HG02763 (cell line): ENCODE measurements at regions not wholly inside any gene's neighbourhood (a gene's known extent, or its start where the extent isn't known, plus 50 kb on each side); places are given as distances from the start of the nearest gene placed in this dataset.

ENCODE experiments used
- ATAC-seq: cut with Tn5 transposase; IDR thresholded peaks from one replicate; pipeline ENCODE4 v1.9.1; 2021; ENCODE audit warnings: mild to moderate bottlenecking, moderate library complexity; ENCODE audit not compliant: unreplicated experiment

DNA sequence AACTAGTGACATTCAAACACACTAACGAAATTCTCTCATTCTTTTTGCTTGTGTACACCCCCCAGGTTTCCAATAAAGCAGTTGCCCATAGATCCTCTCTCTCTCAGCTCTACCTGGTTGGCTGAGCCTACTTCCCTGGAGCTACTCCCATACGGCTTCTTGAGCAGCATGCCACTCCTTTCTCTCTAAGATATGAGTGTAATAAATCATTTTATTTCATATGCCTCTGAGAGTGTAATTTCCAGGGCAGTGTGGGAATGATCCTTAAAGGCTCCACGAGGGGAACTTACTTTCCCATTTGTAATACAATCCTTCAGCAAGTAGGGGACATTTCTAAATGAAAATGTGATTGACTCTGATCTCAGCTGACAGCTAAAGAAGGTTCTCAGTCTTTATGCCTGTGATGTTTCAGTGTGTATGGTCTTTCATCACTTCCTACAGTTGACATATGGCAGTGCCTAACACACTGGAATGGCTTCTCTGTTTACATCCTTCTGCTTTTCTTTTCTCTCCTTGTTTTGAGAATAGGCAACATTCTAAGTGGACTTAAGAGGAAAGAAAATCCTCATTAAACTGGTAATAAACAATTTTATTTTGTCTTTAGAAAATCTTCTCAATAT is 1194.3 kb upstream of the CDH8 start:
- ATAC-seq, result no peak

DNA sequence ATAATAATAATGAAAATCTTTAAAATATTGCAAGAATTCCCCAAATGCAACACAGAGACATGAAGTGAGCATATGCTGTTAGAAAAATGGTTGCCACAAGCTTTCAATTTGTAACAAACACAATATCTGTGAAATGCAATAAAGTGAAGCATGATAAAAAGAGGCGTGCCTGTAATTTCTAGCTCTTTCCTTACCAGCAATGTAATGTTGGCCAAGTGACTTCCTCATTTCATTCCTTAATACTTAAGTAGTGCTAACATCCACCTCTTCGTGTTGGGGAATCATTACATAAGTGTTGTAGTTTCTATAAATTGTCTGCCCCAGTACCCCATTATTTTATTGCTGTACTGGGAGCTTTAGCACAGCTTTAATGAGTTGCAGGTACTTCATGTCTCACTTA is 1192.0 kb upstream of the CDH8 start:
- no peak for ATAC-seq

DNA sequence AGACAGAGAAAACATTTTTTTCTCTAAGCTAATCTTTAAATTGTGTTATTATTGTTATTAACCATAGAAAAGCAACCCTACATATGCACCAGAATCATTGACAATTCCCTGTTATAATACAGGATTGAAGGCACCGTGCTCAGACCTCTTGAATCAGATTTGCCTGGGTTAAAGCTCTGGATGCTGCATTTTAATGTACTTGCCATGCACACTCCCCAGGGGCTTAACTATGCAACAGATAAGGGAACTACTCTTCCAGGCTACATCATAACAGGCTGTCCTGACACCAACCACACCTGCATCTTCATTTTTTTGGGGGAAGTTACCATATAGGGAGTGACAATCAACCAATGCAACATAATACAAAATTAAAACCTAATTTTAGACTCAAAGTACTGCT is 1187.6 kb upstream of the CDH8 start:
- ATAC-seq, result no peak

DNA sequence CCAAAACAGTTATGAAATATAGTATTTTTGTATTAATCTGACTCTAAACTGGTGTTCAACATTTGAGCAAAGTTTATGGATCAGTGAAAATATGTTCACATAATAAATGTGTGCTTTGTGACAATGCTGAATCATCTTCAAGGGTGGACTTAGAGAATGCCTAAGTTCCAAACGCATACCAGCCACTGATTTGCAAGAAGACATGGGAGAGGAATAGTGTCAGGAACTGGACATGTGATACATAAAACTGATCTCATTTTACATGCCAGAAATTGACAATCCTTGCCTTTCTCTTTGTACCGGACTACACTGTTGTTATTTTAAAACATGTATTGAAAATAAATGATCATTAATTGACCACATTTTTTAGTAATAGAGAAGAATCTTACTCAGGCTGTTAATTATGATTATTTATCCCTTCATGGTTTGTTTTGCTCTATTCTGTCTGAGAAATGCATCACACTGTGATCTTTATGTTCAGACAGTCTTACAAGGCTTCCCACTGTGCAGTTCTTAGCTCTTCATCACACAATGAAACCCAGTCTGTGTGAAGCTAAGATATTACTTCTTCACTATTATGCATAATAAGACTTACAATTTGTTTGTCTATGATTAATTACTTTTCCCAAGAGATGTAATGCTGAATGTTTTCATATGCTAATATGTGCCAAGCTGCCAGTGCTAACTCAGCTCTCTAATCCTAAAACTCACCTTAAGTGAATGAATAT is 1180.6 kb upstream of the CDH8 start:
- no peak for ATAC-seq

DNA sequence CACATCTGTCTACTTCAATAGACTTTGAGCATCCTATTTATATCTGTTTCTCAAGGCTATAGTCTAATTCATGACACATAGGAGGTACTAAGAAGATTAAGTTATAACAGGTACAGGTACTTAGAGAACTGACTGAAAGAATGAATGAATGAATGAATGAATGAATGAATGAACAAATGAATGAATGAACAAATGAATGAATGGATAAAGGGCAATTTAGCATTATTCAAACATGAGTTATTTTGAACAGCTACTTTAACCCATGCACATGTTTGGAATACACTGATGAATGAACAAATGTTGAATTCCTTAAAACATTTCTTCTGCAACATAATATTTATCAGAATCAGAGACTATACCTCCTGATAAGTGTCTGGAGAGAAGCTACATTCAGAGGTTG is 1165.6 kb upstream of the CDH8 start:
- no peak for ATAC-seq

DNA sequence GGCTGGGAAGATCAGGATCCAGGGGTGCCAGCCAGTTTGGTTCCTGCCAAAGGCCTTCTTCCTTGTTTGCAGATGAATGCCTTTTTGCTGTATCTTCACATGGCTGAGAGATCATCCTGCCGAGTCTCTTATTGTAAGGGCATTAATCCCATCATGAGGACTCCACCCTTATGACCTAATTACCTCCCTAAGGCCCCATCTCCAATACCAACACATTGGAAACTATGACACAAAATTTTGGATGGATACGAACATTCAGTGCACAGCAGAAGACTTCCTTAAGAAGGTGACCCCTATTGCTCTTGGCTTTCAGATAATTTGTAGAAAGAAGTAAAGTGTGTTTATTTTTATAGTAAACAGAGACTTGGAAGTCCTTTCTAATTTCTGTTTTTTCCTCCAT is 1164.7 kb upstream of the CDH8 start:
- ATAC-seq, result no peak

DNA sequence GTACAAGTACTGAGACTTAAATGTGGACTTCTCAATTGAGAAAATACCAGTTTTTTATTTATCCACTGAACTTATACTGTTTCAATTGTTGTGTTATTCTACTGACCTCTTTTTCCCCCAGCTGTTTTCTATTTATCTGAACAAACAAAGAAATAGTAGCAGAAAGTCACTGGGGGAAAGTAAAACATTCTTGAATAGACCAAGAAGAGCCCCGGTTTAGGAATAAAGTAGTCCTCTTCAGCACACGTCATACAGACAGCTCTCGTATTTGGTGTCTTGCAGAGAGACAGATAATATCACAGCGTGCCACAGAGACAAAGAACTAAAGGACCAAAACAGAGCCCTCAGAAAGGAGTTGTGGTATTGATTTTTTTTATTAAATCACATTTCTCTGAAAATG is 1159.1 kb upstream of the CDH8 start:
- no peak for ATAC-seq

DNA sequence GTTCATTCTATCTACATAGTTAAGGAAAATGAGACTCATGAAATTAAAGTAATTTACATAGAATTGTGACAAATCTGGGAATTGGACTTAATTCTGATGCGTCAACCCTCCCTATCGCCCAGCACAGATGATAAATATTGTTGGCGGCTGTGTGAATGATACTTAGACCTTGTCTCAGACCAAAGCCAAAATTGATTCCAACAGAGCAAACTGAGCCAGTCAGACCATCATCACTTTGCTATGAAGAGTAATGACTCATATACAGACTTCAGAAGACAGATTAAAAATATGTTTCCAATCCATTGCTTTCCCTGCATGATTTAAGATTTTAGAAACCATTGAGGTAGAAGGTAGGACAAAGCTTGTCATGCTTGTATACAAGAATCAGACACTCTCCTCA is 1156.7 kb upstream of the CDH8 start:
- no peak for ATAC-seq

DNA sequence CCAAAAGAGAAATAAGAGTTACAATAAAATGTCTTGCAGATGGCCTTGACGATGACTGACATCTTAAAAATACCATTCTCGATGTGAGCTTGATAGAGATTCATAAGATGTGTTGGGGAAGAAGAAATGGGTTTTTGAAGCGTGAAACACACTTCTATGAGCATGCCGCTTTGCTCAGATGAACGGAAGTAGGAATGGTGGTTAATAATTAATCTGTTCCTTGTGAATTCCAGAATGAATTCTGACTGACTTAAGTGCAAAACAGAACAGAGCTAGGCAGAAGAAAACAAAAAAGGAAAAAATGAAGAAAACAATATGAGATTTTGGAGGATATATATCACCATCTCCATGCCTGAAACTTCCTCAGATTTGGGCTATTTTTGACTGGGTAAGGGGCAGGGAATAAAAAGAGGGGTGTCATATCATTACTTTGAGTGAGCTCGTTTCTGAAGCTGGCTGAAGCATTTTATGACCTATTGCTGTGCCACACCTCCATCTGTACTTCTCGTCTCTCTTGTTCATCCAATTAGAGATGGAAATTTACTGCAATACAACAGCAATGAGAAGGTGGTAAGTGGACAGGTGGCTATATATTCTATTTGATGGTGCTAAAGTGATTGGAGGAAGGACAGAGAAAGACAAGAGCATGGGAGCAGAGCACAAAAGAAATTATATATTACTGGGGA is 1152.0 kb upstream of the CDH8 start:
- no peak for ATAC-seq

DNA sequence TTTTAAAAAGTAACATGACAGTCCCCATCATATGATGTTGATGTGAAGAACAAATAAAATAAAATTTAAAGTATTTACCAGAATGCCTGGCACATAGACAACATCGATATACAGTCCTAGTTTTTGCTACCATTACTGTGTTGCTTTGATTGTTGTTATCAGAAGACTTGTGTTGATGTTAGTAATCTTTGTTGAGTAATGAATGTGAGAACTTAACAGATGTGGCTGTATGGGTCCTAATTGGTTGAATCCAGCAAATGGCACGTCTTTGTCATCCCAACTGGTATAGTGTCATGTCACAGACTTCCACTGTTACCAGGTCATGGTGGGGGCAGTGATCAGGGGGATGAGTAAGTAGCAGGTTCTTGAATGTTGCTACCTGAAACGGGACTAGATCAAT is 1151.4 kb upstream of the CDH8 start:
- no peak for ATAC-seq

DNA sequence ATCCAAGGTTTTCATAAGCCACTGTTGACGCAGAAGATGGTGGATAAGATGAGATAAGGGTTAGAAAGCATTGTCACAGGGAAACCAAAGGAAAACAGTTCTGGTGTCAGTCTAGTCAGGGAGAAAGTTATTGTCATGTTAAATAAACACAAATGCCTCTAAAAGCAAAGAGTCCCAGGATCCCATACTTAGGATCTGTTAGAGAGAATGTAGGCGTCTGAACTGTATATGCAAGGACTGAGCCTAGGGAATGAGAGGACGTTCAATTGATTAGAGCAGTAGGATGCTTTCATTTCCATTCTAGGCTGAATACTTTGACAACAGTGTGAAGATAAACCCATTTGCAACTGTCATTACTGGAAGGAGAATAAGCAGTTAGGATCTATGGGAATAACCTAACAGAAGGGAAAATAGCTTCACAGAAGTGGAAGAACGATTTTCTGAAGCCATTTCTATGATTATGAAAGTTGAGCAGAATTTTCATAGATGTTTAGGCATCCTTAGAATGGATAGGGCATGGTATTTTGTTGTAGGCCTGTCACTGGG is 1149.1 kb upstream of the CDH8 start:
- ATAC-seq, result no peak

DNA sequence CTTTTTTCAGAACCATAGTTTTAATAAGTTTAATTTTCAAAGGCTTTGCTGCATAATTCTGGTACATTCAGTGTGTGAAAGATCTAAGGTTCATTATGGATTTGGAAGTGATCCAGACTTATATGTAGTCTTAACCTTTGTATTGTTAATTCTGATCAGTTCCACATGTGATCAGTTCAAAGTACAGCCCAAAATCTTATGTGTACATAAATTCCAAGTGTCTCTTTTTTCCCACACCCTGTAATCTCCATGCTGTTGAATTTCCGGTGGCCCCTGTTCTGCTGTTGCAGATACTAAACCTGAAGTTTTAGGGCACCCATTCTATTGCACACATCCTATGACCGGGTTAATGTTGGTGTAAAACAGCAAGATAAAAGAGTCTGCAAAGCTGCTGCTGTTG is 1147.5 kb upstream of the CDH8 start:
- no peak for ATAC-seq

DNA sequence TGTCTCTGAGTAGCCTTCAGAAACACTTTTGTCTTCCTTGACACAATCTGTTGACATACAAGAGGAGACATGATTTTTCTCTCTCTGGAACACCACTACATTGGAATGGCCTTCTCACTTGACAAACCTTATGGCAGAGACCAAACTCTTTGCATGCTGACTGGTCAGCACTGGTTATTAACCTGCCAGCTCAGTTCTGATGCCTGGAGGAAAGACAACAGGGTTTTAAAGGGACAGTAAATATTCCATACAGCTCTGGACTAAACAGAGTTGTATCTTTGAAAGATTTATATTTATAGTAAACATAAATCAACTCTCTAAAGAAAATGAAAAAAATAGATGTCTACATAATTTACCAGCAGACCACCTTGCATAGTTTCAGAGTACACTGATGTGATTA is 1139.1 kb upstream of the CDH8 start:
- ATAC-seq, result no peak

DNA sequence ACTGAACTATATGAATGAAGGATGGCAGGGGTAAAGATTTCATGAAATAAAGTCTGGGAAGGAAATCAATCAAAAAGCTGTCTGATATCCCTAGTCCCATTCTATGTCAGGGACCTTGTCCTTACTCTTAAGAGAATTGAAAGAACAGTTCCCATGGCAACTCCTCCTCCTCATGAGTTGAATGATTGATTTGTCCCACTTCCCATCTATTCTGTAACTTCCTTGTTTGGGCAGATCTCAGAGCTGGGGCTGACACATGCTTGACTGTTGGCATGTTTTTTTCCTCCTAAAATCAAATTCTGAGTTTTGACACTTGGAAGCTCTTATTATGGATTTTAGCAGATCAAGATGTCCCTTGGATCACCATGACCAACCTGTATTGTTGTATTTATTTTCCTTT is 1138.6 kb upstream of the CDH8 start:
- ATAC-seq, result no peak

DNA sequence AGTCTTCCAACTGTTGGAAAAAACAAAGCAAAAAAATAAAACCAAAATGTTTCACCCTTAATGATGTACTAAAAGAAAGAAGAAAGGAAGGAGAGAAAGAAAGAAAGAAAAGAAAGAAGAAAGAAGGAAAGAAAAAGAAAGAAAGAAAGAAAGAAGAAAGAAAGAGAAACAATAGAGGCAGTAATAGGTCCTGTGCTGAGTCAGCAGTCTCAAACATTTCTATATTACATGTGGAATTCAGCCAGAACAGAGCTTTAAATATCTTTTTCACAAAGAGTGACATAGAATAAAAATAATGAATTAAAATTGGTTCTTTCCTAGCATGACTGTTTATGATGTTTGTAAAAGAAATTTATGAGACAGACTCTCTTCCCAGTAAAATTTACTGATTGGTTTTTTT is 1135.3 kb upstream of the CDH8 start:
- ATAC-seq, result no peak

DNA sequence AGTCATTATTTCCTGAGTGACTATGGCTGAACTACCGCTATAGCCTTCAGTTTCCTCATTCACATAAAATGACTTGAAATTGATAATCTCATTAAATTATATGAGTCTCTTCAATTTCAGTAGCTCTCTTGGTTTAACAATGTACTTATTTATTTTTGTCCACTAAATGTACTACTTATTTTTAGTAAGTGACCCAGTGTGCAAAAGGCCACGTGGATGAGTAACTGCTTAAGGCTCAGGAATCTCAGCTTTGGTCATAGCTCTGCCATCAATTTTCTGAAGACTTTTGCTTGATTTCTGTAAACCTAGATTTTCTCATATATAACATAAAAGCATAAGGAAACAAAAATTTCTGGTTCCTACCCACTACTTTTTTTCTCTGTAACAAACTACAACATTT is 1132.9 kb upstream of the CDH8 start:
- no peak for ATAC-seq

DNA sequence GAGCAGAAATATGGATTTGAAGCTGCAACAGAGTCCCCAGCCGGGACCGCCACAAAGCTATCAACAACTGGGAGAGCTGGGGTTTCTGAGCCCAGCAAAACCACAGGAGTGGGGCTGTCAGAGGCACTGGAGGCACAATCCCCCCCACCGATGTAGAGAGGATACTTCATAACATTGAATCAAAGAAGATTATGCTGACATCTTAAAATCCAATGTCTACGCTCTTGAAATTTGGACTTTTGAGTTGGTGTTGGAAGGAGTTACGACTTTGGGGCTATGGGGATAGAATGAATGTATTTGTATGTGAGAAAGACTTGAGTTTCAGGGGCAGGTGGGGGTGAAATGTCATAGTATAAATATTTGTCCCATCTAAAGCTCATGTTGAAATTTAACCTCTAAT is 1121.6 kb upstream of the CDH8 start:
- no peak for ATAC-seq

DNA sequence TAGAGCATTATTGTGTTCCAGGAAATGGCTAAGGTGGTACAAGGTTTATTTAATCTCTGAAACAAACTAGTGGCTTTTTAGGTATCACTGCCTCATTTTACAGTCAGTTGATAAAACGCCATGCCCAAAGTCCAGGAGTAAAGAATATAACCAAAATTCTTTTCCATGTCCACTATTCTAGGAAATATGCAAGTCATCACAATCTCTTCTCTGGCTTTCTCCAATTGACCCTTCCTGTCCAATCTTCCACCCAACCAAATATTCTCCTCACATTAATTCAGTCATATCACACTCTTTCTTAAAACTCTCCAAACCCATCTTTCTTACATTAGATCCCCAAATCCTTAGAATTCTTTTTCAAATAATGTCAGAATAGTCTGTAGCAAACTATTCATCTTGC is 1110.0 kb upstream of the CDH8 start:
- no peak for ATAC-seq

DNA sequence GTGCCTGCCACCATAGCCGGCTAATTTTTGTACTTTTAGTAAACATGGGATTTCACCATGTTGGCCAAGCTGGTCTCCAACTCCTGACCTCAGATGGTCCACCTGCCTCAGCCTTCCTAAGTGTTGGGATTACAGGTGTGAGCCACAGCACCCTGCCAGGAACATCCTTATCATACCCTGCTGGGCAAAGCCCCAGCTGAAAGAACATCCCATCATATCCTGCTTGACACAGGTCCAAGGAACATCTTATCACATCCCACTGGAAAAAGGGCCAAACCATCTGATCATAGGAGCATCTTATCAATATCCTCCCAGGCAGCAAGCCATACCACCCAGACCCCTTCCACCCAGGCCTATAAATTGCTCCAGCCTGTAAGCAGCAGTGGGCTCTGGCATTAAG is 1109.2 kb upstream of the CDH8 start:
- ATAC-seq, result no peak

DNA sequence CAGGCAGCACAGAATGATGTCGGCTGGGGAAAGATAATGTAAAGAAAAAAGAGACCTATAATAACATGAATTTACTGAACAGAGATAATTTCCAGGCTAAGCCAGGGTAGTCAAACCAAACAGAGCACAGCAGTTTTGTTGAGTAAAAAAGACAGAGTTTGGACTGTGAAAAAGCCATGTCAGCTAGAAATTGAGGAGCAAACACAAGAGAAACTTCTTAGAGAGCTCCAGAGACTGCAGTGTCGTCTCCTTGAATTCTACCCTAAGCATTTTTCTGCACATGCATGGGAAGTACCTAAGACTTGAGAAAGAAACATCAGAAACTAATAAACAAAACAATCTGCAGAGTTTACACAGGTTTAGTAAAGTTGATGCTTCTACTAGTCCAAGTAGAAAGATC is 1098.8 kb upstream of the CDH8 start:
- no peak for ATAC-seq

DNA sequence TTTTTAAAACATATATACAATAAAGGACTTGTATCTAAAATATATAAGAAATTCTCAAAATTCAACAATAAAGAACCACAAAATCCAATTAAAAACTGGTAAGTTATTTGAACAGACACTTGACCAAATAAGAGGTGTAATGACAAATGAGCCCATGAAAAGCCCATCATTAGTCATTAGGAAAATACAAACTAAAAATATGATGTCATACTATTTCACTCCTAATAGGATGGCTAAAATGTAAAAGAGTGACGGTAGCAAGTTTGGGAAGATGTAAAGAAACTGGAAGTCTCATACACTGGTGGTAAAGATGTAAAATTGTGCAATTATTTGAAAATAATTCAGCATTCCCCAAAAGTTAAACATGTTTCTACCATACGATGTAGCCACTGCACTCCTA is 1095.3 kb upstream of the CDH8 start:
- no peak for ATAC-seq

DNA sequence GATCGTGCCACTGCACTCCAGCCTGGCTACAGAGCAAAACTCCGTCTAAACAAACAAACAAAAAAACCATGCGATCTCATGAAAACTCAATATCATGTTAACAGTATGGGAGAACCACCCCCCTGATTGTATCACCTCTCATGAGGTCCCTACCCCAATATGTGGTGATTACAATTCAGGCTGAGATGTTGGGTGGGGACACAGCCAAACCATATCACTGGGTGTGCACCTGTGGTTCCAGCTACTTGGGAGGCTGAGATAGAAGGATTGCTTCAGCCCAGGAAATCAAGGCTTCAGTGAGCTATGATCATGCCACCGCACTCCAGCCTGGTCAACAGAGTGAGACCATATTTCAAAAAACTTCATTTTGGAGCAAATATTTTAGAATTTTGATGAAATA is 1094.7 kb upstream of the CDH8 start:
- no peak for ATAC-seq
